Vagina (tissue), 2 donors: ENCODE measurements at regions not wholly inside any gene's neighbourhood (a gene's known extent, or its start where the extent isn't known, plus 50 kb on each side); places are given as distances from the start of the nearest gene placed in this dataset.

Experiments
- DNase-seq, 2 donors: peaks; one replicate each; pipeline ENCODE4 v3.0.0-alpha.2; 2017; ENCODE audit errors: extremely low spot score in 2 of 2
- H3K27ac ChIP-seq: fragments of 200-600 bp; sonication (generic); one replicate; pipeline ENCODE4 v1.5.1; 2019
- H3K27me3 ChIP-seq: fragments of 200-600 bp; sonication (generic); one replicate; pipeline ENCODE4 v1.5.1; 2019
- H3K36me3 ChIP-seq, 2 donors: fragments of 200-600 bp; sonication (generic); one replicate each; pipeline ENCODE4 v1.5.1; 2017 to 2019
- H3K4me1 ChIP-seq: fragments of 200-600 bp; sonication (generic); one replicate; pipeline ENCODE4 v1.5.1; 2019
- H3K4me3 ChIP-seq, 2 donors: fragments of 200-600 bp; sonication (generic); 1 replicate in 1 of 2; 2 replicates in 1 of 2; pipeline ENCODE4 v1.5.1; 2016 to 2019
- H3K9me3 ChIP-seq: fragments of 200-600 bp; sonication (generic); one replicate; pipeline ENCODE4 v1.5.1; 2019
- POLR2A ChIP-seq, 2 donors: fragments of 450-650 bp; IDR thresholded peaks; one replicate each; pipeline ENCODE4 v1.6.1; 2017; ENCODE audit warnings: antibody characterized with exemption in 2 of 2, mild to moderate bottlenecking in 2 of 2, moderate library complexity in 2 of 2
- POLR2AphosphoS5 ChIP-seq, 2 donors: sonication (generic); formaldehyde crosslinking; IDR thresholded peaks; one replicate each; pipeline ENCODE4 v1.9.0; 2017; ENCODE audit warnings: antibody characterized with exemption in 2 of 2, mild to moderate bottlenecking in 2 of 2, low read depth in 1 of 2; ENCODE audit not compliant: insufficient read depth in 1 of 2
- intact Hi-C: fragments of 100-400 bp; cut with DNase I; formaldehyde crosslinking; loops from one replicate; pipeline ENCODE4 v1.15.1; 2023
- TF ChIP-seq, protein P1 (sequence below), 3 experiments: fragments of 450-650 bp in 2 of 3; fragments of 200-600 bp in 1 of 3; sonication (generic) in 1 of 3; IDR thresholded peaks; one replicate each; pipeline ENCODE4 v1.5.1; 2017 to 2019; ENCODE audit warnings: antibody characterized with exemption in 3 of 3, mild to moderate bottlenecking in 2 of 3, moderate library complexity in 2 of 3

DNA sequence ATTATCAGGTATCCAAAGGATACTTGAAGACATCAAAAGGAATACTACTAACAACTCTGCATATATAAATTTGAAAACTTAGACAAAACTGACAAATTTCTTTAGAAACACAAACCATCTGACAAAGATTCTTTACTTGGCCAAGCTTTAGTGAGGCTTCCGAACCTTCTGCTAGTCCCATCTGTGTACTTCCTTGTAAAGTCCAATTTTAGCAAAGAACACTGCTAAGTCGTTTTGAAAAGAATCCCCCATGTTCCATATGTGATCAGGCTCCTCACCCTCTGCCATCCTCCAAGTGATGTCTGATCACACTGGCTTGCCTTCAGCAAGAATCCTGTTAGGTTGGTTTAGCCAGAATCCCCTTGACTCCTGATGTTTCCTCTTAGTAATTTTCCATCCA, 150.0 kb upstream of the ACO1 start:
- no peak overlapping the region for H3K4me3 ChIP-seq

DNA sequence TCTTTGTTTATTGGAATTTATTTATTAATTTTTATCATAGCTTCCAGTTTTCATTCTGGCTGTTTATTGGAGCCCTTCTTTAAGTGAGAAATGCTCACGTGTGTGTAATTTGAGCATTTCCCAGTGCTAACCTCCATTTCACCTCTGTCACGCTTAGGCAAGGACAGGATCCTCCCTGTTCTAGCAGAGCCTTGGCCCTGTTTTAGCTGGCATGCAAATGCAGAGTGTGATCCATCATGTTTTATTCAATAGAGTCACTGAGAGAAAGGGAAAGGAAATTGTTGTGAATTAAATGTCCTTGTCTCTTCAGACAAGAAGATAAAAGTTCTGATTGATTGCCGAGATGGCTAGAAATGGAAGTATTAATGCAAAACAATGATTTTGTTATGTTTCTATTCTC, 137.3 kb upstream of the ACO1 start:
- DNase-seq, result no peak
- intact Hi-C loops, result no loop called here
- Histone ChIP-seq H3K4me3 (no peak overlapping the region), H3K9me3 (no peaks in the 10 kb centered on the region), H3K27ac (no peak overlapping the region), H3K36me3 (no peaks in the 10 kb centered on the region), H3K4me1 (no peaks in the 10 kb centered on the region), H3K27me3 (no peaks in the 10 kb centered on the region)
- TF ChIP-seq, protein P1, sequence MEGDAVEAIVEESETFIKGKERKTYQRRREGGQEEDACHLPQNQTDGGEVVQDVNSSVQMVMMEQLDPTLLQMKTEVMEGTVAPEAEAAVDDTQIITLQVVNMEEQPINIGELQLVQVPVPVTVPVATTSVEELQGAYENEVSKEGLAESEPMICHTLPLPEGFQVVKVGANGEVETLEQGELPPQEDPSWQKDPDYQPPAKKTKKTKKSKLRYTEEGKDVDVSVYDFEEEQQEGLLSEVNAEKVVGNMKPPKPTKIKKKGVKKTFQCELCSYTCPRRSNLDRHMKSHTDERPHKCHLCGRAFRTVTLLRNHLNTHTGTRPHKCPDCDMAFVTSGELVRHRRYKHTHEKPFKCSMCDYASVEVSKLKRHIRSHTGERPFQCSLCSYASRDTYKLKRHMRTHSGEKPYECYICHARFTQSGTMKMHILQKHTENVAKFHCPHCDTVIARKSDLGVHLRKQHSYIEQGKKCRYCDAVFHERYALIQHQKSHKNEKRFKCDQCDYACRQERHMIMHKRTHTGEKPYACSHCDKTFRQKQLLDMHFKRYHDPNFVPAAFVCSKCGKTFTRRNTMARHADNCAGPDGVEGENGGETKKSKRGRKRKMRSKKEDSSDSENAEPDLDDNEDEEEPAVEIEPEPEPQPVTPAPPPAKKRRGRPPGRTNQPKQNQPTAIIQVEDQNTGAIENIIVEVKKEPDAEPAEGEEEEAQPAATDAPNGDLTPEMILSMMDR (IDR thresholded peaks at IDR 0.05), result no peak
- no peak for TF ChIP-seq POLR2A (IDR thresholded peaks at IDR 0.05)
- TF ChIP-seq POLR2AphosphoS5 (IDR thresholded peaks at IDR 0.05; ENCODE audit: insufficient read depth in 1 of 2, low read depth in 1 of 2), result no peak

More for the DNA sequence above, 150.0 kb upstream of the ACO1 start:
- no peaks in the 10 kb centered on the region for H3K4me1 ChIP-seq
- no peaks in the 10 kb centered on the region for H3K9me3 ChIP-seq
- H3K36me3 ChIP-seq, result no peaks in the 10 kb centered on the region
- DNase-seq, result no peak
- no peaks in the 10 kb centered on the region for H3K27me3 ChIP-seq
- TF ChIP-seq, protein P1 (IDR thresholded peaks at IDR 0.05), result no peak
- TF ChIP-seq POLR2A (IDR thresholded peaks at IDR 0.05) (no peak), POLR2AphosphoS5 (IDR thresholded peaks at IDR 0.05; ENCODE audit: insufficient read depth in 1 of 2, low read depth in 1 of 2) (no peak)
- intact Hi-C loops, result no loop called here
- H3K27ac ChIP-seq, result no peak overlapping the region

DNA sequence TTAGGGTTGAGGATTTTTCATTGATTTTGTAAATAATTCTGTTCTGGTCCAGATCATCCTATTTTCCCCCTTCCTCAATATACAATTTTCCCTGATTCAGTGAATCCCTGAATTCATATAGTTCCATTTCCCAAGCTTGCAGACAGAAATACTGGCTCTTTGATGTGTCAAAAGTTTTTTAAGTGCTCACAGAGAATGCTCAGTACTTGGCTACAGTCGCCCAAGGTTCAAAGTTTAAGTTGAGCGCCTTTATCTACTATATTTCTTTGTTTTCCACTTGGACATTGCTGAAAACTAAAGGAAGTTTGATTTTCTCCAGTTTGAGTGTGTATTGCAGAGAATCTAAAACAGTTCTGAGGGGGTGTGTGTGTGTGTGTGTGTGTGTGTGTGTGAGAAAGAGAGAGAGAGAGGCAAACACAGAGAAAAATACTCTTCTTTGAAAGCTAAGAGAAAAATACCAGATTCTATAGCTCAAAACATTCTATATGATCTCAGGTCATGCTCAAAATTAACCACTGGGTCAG, 136.2 kb upstream of the ACO1 start:
- TF ChIP-seq, protein P1 (IDR thresholded peaks at IDR 0.05), result no peak
- no peak for TF ChIP-seq POLR2AphosphoS5 (IDR thresholded peaks at IDR 0.05; ENCODE audit: insufficient read depth in 1 of 2, low read depth in 1 of 2)
- no peak for TF ChIP-seq POLR2A (IDR thresholded peaks at IDR 0.05)
- intact Hi-C loops, result no loop called here
- Histone ChIP-seq H3K4me3 (no peak overlapping the region), H3K27ac (no peak overlapping the region), H3K36me3 (no peaks in the 10 kb centered on the region), H3K27me3 (no peaks in the 10 kb centered on the region), H3K4me1 (no peaks in the 10 kb centered on the region), H3K9me3 (no peaks in the 10 kb centered on the region)
- no peak for DNase-seq

DNA sequence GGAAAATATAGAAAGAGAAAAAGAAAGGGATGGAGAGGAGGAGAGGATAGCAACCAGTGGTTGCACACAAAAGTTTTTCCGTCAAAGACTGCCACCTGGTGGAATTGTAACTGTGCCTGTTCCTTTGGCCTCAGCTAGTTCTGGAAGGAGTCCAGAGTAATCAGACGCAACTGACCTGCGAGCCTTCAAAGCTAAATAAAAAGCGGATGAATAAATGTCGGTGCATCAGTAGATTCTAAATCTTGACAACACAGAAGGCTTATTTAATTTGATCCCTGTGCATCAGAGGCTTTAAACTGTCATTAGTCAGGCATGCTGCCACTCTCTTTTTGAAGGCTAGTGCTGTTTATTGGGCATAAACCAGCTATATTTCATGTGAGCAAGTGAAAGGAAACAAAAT, 132.9 kb upstream of the ACO1 start:
- Histone ChIP-seq H3K27me3 (no peaks in the 10 kb centered on the region), H3K36me3 (no peaks in the 10 kb centered on the region), H3K4me3 (no peak overlapping the region), H3K9me3 (no peaks in the 10 kb centered on the region), H3K27ac (no peak overlapping the region), H3K4me1 (no peaks in the 10 kb centered on the region)
- intact Hi-C loops, result no loop called here
- DNase-seq, result no peak
- no peak for TF ChIP-seq POLR2AphosphoS5 (IDR thresholded peaks at IDR 0.05; ENCODE audit: insufficient read depth in 1 of 2, low read depth in 1 of 2)
- TF ChIP-seq, protein P1 (IDR thresholded peaks at IDR 0.05), result no peak
- no peak for TF ChIP-seq POLR2A (IDR thresholded peaks at IDR 0.05)

DNA sequence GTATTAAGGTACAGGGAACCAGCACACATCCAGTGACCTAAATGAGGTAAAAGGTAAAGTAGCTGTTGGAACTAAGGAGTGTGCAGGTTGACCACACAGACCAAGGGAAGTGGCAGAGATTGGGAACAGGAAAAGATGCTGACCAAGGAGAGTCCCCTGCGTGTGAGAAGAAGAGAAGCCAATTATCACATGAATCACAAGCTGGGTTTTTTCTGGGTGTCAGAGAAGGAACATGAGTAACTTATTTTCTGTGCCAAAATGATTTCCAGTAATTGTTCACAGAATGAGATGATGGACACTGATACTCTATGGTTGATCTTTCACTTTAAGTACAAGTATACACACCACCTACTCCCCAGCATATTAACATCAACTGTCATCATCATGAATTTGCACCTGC, 130.7 kb upstream of the ACO1 start:
- Histone ChIP-seq H3K27me3 (no peaks in the 10 kb centered on the region), H3K4me3 (no peak overlapping the region), H3K9me3 (no peaks in the 10 kb centered on the region), H3K27ac (no peak overlapping the region), H3K4me1 (no peaks in the 10 kb centered on the region), H3K36me3 (no peaks in the 10 kb centered on the region)
- TF ChIP-seq POLR2AphosphoS5 (IDR thresholded peaks at IDR 0.05; ENCODE audit: insufficient read depth in 1 of 2, low read depth in 1 of 2) (no peak), POLR2A (IDR thresholded peaks at IDR 0.05) (no peak)
- TF ChIP-seq, protein P1 (IDR thresholded peaks at IDR 0.05), result no peak
- DNase-seq, result no peak
- intact Hi-C loops, result no loop called here
